ENCODE measurements at regions not wholly inside any gene's neighbourhood (a gene's known extent, or its start where the extent isn't known, plus 50 kb on each side); places are given as distances from the start of the nearest gene placed in this dataset.

- no peak for DNase-seq (ENCODE audit: low spot score)
- TF ChIP-seq CTCF (IDR thresholded peaks at IDR 0.05; ENCODE audit: extremely low read depth, insufficient read depth, missing control alignments), result no peak
- in situ Hi-C loops (cut with MboI; ENCODE audit: low pct_unique_long_range_greater_than_20kb, low sequenced_read_pairs, unreplicated experiment), result no loop called here
Measured at GRCh38 chr20:4480104-4480503, 206.2 kb upstream of the PRNP start.

GRCh38 chr20:4476903-4477500, 209.3 kb upstream of the PRNP start:
- no peak for DNase-seq (ENCODE audit: low spot score)
- no peak for TF ChIP-seq CTCF (IDR thresholded peaks at IDR 0.05; ENCODE audit: extremely low read depth, insufficient read depth, missing control alignments)
- in situ Hi-C loops (cut with MboI; ENCODE audit: low pct_unique_long_range_greater_than_20kb, low sequenced_read_pairs, unreplicated experiment), result no loop called here

DNA sequence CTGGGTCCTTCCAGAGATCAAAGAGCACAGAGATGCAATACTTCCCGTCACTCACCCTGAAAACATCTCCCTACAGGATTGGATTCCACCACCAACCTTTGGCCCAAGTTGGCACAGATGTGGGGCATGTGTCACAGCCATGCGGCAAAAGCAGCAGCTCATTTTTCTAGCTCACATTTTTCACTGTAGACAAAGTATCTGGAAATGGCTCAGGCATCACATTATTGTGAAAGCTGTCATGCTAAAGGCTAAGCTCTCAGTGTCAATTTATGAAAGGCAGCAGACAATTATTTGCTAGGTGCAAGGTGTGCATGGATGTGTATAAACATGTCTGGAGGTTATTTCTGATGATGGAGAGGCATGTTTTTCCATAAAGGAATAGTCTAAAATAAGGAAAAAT, 213.3 kb upstream of the PRNP start:
- in situ Hi-C loops (cut with MboI; ENCODE audit: low pct_unique_long_range_greater_than_20kb, low sequenced_read_pairs, unreplicated experiment), result no loop called here
- no peak for TF ChIP-seq CTCF (IDR thresholded peaks at IDR 0.05; ENCODE audit: extremely low read depth, insufficient read depth, missing control alignments)
- no peak for DNase-seq (ENCODE audit: low spot score)

DNA sequence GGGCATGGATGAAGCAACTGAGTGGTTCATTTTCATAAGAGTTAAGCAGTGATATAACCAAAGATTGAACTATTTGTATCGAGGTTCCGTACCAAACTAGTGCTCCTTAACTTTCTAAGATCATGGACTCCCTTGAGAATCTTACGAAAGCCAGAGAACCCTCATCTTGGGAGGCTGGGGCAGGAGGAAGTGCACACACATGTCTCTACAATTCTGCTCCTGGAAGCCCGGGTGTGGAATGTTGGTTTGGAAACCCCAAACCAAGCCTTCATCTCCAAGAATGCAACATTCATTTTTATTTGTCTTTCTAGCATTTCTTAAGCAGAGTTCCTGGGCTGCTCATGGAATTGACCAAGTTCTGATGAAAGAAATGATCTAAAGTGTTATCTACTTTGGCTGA, 215.0 kb upstream of the PRNP start:
- DNase-seq (ENCODE audit: low spot score), result no peak
- TF ChIP-seq CTCF (IDR thresholded peaks at IDR 0.05; ENCODE audit: extremely low read depth, insufficient read depth, missing control alignments), result no peak
- in situ Hi-C loops (cut with MboI; ENCODE audit: low pct_unique_long_range_greater_than_20kb, low sequenced_read_pairs, unreplicated experiment), result no loop called here

GRCh38 chr20:4470375-4470774, 215.9 kb upstream of the PRNP start:
- in situ Hi-C loops (cut with MboI; ENCODE audit: low pct_unique_long_range_greater_than_20kb, low sequenced_read_pairs, unreplicated experiment), result no loop called here
- DNase-seq (ENCODE audit: low spot score), result no peak
- no peak for TF ChIP-seq CTCF (IDR thresholded peaks at IDR 0.05; ENCODE audit: extremely low read depth, insufficient read depth, missing control alignments)

- no peak for DNase-seq (ENCODE audit: low spot score)
- no peak for TF ChIP-seq CTCF (IDR thresholded peaks at IDR 0.05; ENCODE audit: extremely low read depth, insufficient read depth, missing control alignments)
- in situ Hi-C loops (cut with MboI; ENCODE audit: low pct_unique_long_range_greater_than_20kb, low sequenced_read_pairs, unreplicated experiment), result no loop called here
Measured at GRCh38 chr20:4469910-4470309, 216.3 kb upstream of the PRNP start.

- DNase-seq (ENCODE audit: low spot score), result no peak
- no peak for TF ChIP-seq CTCF (IDR thresholded peaks at IDR 0.05; ENCODE audit: extremely low read depth, insufficient read depth, missing control alignments)
- in situ Hi-C loops (cut with MboI; ENCODE audit: low pct_unique_long_range_greater_than_20kb, low sequenced_read_pairs, unreplicated experiment), result no loop called here
Measured at GRCh38 chr20:4468114-4468513, 218.1 kb upstream of the PRNP start.

All from GM13977 (cell line).